ENCODE measurements at regions not wholly inside any gene's neighbourhood (a gene's known extent, or its start where the extent isn't known, plus 50 kb on each side); places are given as distances from the start of the nearest gene placed in this dataset.

DNA sequence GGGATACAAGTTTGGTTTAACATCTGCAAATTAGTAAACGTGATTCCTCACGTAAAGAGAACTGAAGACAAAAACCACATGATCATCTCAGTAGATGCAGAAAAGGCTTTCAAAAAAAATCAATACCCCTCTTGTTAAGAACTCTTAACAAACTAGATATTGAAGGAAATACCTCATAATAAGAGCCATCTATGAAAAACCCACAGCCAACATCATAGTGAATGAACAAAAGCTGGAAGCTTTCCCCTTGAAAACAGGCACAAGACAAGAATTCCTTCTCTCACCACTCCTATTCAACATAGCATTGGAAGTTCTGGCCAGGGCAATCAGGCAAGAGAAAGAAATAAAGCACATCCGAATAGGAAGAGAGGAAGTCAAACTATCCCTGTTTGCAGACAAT, 160.5 kb downstream of the CSNK2A3 start:
- TF ChIP-seq EZH2 (IDR thresholded peaks at IDR 0.05; ENCODE audit: insufficient read depth, poor library complexity, severe bottlenecking) (no peak), EZH2phosphoT487 (IDR thresholded peaks at IDR 0.05; ENCODE audit: insufficient read depth, low read depth) (no peak)

Measured in GM23248 (cell line).